Stomach (tissue), 8 donors: ENCODE measurements at regions not wholly inside any gene's neighbourhood (a gene's known extent, or its start where the extent isn't known, plus 50 kb on each side); places are given as distances from the start of the nearest gene placed in this dataset.
A peak's percentile ranks its signal among the peaks of the same experiment; 100 is the strongest.

Experiments
- DNase-seq, 2 donors: peaks; one replicate each; pipeline versions ENCODE4 v3.0.0 to v3.0.0-alpha.2; 2013 to 2019
- H3K27ac ChIP-seq, 5 donors: fragments of 200-600 bp in 4 of 5; sonication (generic) in 4 of 5; one replicate each; pipeline ENCODE4 v1.5.1; 2013 to 2019; ENCODE audit warnings: mild to moderate bottlenecking in 1 of 5, moderate library complexity in 1 of 5
- H3K27me3 ChIP-seq, 3 donors: fragments of 200-600 bp; sonication (generic); one replicate each; pipeline ENCODE4 v1.5.1; 2017 to 2019; ENCODE audit warnings: mixed run types in 1 of 3
- H3K36me3 ChIP-seq, 4 donors: fragments of 200-600 bp; sonication (generic); 1 replicate in 3 of 4; 2 replicates in 1 of 4; pipeline ENCODE4 v1.5.1; 2016 to 2019
- H3K4me1 ChIP-seq, 4 donors: fragments of 200-600 bp; sonication (generic); one replicate each; pipeline ENCODE4 v1.5.1; 2016 to 2019
- H3K4me3 ChIP-seq, 4 donors: fragments of 200-600 bp; sonication (generic) in 3 of 4; one replicate each; pipeline ENCODE4 v1.5.1; 2016 to 2019; ENCODE audit warnings: mild to moderate bottlenecking in 1 of 4
- H3K9me3 ChIP-seq, 4 donors: fragments of 200-600 bp; sonication (generic); one replicate each; pipeline ENCODE4 v1.5.1; 2016 to 2019
- CTCF ChIP-seq, 7 experiments: fragments of 450-650 bp in 4 of 7; fragments of 200-600 bp in 3 of 7; sonication (generic) in 3 of 7; IDR thresholded peaks; one replicate each; pipeline ENCODE4 v1.5.1; 2016 to 2019; ENCODE audit warnings: antibody characterized with exemption in 7 of 7, control low read depth in 2 of 7, mild to moderate bottlenecking in 1 of 7
- EP300 ChIP-seq: sonication (generic); formaldehyde crosslinking; IDR thresholded peaks from one replicate; pipeline ENCODE4 v1.6.1; 2017; ENCODE audit warnings: antibody characterized with exemption
- POLR2A ChIP-seq, 4 donors: fragments of 450-650 bp; IDR thresholded peaks; one replicate each; pipeline ENCODE4 v1.6.1; 2016; ENCODE audit warnings: antibody characterized with exemption in 4 of 4, control low read depth in 2 of 4, mild to moderate bottlenecking in 1 of 4, moderate library complexity in 1 of 4
- POLR2AphosphoS5 ChIP-seq, 3 donors: sonication (generic); formaldehyde crosslinking; IDR thresholded peaks; one replicate each; pipeline ENCODE4 v1.6.1; 2016; ENCODE audit warnings: antibody characterized with exemption in 3 of 3
- WGBS, 5 donors: extraction: QIAGEN DNeasy Blood & Tissue Kit in 3 of 5; methylation state at CpG; one replicate each; pipeline versions ENCODE4 v1.1.5 to v1.1.7; 2013 to 2018; 5-methylcytosine and 5-hydroxymethylcytosine counted together
- intact Hi-C: fragments of 100-400 bp; cut with DNase I; formaldehyde crosslinking; loops from one replicate; pipeline ENCODE4 v1.15.1; 2023; ENCODE audit warnings: low total_unique reads
- donor health status: healthy with polysubstance abuse.
- donor health status: Bipolar disorder and iron deficiency.
- donor health status: healthy.

GRCh38 chr3:167084545-167084944, 295.6 kb downstream of the ZBBX start:
- H3K4me1 ChIP-seq = no peaks in the 10 kb centered on the region
- H3K4me3 ChIP-seq = no peak overlapping the region
- intact Hi-C loops = no loop called here

GRCh38 chr3:167078070-167078622, 302.0 kb downstream of the ZBBX start:
- no peak for TF ChIP-seq POLR2A (IDR thresholded peaks at IDR 0.05)
- TF ChIP-seq CTCF (IDR thresholded peaks at IDR 0.05) = no peak
- TF ChIP-seq EP300 = no peak
- no peak for TF ChIP-seq POLR2AphosphoS5 (IDR thresholded peaks at IDR 0.05)
- H3K4me1 ChIP-seq = no peaks in the 10 kb centered on the region
- intact Hi-C loops = no loop called here
- WGBS, 5 donors = 66 to 79% (median 70%) methylated on average over 7 of the region's 7 CpGs
- DNase-seq = no peak
- no peaks in the 10 kb centered on the region for H3K9me3 ChIP-seq
- H3K4me3 ChIP-seq = no peak overlapping the region
- no peak overlapping the region for H3K27ac ChIP-seq
- H3K27me3 ChIP-seq = no peaks in the 10 kb centered on the region
- no peaks in the 10 kb centered on the region for H3K36me3 ChIP-seq

More at GRCh38 chr3:167084545-167084944, 295.6 kb downstream of the ZBBX start:
- TF ChIP-seq CTCF (IDR thresholded peaks at IDR 0.05) = no peak
- TF ChIP-seq EP300 = no peak
- TF ChIP-seq POLR2AphosphoS5 (IDR thresholded peaks at IDR 0.05) = no peak
- no peak for TF ChIP-seq POLR2A (IDR thresholded peaks at IDR 0.05)
- no peaks in the 10 kb centered on the region for H3K36me3 ChIP-seq
- H3K27ac ChIP-seq = no peak overlapping the region
- DNase-seq = peak in 1 of 2 donors; percentile 2
- H3K9me3 ChIP-seq = no peaks in the 10 kb centered on the region
- no peaks in the 10 kb centered on the region for H3K27me3 ChIP-seq
- 41 to 52% (median 47%) methylated on average over 2 of the region's 2 CpGs for WGBS, 5 donors

GRCh38 chr3:167067787-167068161, 312.3 kb downstream of the ZBBX start:
- no peaks in the 10 kb centered on the region for H3K27me3 ChIP-seq
- no peak overlapping the region for H3K4me3 ChIP-seq
- WGBS, 5 donors = 33 to 44% (median 42%) methylated on average over 3 of the region's 3 CpGs
- no peak for DNase-seq
- H3K36me3 ChIP-seq = no peaks in the 10 kb centered on the region
- H3K27ac ChIP-seq = no peak overlapping the region
- intact Hi-C loops = no loop called here
- no peak for TF ChIP-seq POLR2AphosphoS5 (IDR thresholded peaks at IDR 0.05)
- TF ChIP-seq CTCF (IDR thresholded peaks at IDR 0.05) = no peak
- no peak for TF ChIP-seq EP300
- TF ChIP-seq POLR2A (IDR thresholded peaks at IDR 0.05) = no peak
- H3K4me1 ChIP-seq = peaks cover 0 to 12% (median 5%) of the 10 kb centered on the region in 4 donors
- H3K9me3 ChIP-seq = no peaks in the 10 kb centered on the region

- peak in 1 of 2 donors; percentile 26 for DNase-seq
- Histone ChIP-seq H3K27me3 (no peaks in the 10 kb centered on the region), H3K9me3 (no peaks in the 10 kb centered on the region), H3K27ac (no peak overlapping the region), H3K4me3 (no peak overlapping the region), H3K4me1 (peaks cover 0 to 12% (median 5%) of the 10 kb centered on the region in 4 donors), H3K36me3 (no peaks in the 10 kb centered on the region)
- intact Hi-C loops = no loop called here
- 15 to 28% (median 21%) methylated on average over 5 of the region's 5 CpGs for WGBS, 5 donors
- TF ChIP-seq POLR2A (IDR thresholded peaks at IDR 0.05) (no peak), POLR2AphosphoS5 (IDR thresholded peaks at IDR 0.05) (no peak), EP300 (no peak), CTCF (IDR thresholded peaks at IDR 0.05) (no peak)
These were observed 312.9 kb downstream of the ZBBX start for GRCh38 chr3:167066977-167067786.
